Lung (tissue), 11 donors: ENCODE measurements at regions not wholly inside any gene's neighbourhood (a gene's known extent, or its start where the extent isn't known, plus 50 kb on each side); places are given as distances from the start of the nearest gene placed in this dataset.

Experiments
- ATAC-seq: fragments of 200-7000 bp; cut with Tn5 transposase; one replicate; pipeline ENCODE4 v1.9.1; 2020; ENCODE audit warnings: moderate number of reproducible peaks; ENCODE audit not compliant: insufficient read depth, low FRiP score
- DNase-seq, 3 donors: peaks; one replicate each; pipeline ENCODE4 v3.0.0-alpha.2; 2013 to 2017
- H3K27ac ChIP-seq, 2 donors: one replicate each; pipeline ENCODE4 v1.5.1; 2013; ENCODE audit warnings: mild to moderate bottlenecking in 2 of 2, moderate library complexity in 2 of 2, control low read depth in 1 of 2, inconsistent platforms in 1 of 2, low read depth in 1 of 2, low read length in 1 of 2
- H3K27me3 ChIP-seq, 3 donors: one replicate each; pipeline ENCODE4 v1.5.1; 2013; ENCODE audit warnings: low read length in 2 of 3; ENCODE audit not compliant: control insufficient read depth in 3 of 3, insufficient read depth in 3 of 3
- H3K36me3 ChIP-seq, 4 donors: one replicate each; pipeline ENCODE4 v1.5.1; 2013; ENCODE audit warnings: low read length in 4 of 4, mild to moderate bottlenecking in 1 of 4, moderate library complexity in 1 of 4; ENCODE audit not compliant: control insufficient read depth in 4 of 4, insufficient read depth in 4 of 4
- H3K4me1 ChIP-seq, 5 donors: one replicate each; pipeline ENCODE4 v1.5.1; 2013; ENCODE audit warnings: low read length in 5 of 5, mild to moderate bottlenecking in 2 of 5, moderate library complexity in 1 of 5; ENCODE audit not compliant: control insufficient read depth in 5 of 5, insufficient read depth in 5 of 5
- H3K4me3 ChIP-seq: one replicate; pipeline ENCODE4 v1.5.1; 2013; ENCODE audit warnings: mild to moderate bottlenecking, control low read depth, moderate library complexity
- H3K9ac ChIP-seq, 2 donors: one replicate each; pipeline ENCODE4 v1.5.1; 2013; ENCODE audit warnings: low read length in 2 of 2, control low read depth in 1 of 2; ENCODE audit not compliant: insufficient read depth in 1 of 2
- H3K9me3 ChIP-seq, 4 donors: one replicate each; pipeline ENCODE4 v1.5.1; 2013; ENCODE audit warnings: low read length in 3 of 4, mild to moderate bottlenecking in 1 of 4, moderate library complexity in 1 of 4; ENCODE audit not compliant: control insufficient read depth in 4 of 4, insufficient read depth in 3 of 4
- CTCF ChIP-seq: IDR thresholded peaks from 2 replicates; pipeline ENCODE4 v1.5.1; 2012; ENCODE audit warnings: mild to moderate bottlenecking; ENCODE audit errors: control extremely low read depth, extremely low read depth
- WGBS, 2 donors: extraction: QIAGEN DNeasy Blood & Tissue Kit; methylation state at CpG; one replicate each; pipeline ENCODE4 v1.1.7; 2013; 5-methylcytosine and 5-hydroxymethylcytosine counted together
- donor health status: control.
- donor health status: control.
- donor health status: Bipolar disorder and iron deficiency.
- donor health status: healthy.
- donor health status: DM: yes; HTN: yes; CAD: no.

DNA sequence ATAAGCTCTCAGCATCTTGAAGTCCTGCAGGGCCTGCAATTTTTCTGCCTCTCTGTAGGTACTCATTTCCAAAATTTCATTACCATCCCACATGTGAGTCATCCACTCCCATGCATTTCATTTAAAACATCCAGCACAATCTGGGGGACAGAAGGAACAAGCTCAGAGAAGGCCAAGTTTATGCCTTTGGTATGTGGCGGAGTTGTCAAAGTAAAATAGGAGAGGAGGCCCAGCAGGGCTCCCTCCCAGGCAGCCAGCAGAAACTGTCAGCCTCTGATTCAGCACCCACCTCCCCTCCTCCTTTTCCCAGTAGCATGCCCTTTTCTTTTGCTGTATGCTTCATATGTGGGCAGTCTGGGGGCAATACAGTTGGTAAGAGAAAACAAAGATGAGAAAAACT, 126.4 kb upstream of the ZNF366 start:
- WGBS, 2 donors = 89 to 100% methylated on average over 1 of the region's 1 CpG
- peak; percentile 37 to 70 (median 68) for DNase-seq

DNA sequence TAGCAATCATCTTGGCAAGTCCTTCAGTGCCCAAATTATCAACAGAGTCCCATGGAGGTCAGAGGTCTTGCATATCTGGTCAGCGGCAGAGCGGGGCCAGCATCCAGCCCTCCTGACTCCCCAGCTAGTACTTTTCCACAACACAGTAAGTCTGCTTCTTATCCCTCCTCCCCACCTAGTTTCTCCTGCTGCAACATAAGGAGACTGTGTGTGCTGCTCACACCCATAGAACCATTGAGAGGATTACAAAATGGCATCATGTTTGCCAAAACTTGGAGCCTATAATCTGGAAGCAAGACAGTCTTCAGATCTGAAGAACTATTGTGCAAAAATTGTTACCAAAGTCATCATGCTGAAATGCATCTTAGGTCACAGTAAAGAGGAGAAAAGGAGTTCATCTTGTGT, 125.8 kb upstream of the ZNF366 start:
- Histone ChIP-seq H3K36me3 (no peaks in the 10 kb centered on the region), H3K9me3 (no peaks in the 10 kb centered on the region), H3K9ac (no peak overlapping the region), H3K4me3 (no peak overlapping the region), H3K27ac (no peak overlapping the region), H3K4me1 (peaks cover 0 to 30% (median 11%) of the 10 kb centered on the region in 5 donors), H3K27me3 (no peaks in the 10 kb centered on the region)
- DNase-seq (peak in 2 of 3 donors; percentile 35 to 51), ATAC-seq (peak; percentile 62)
- no peak for TF ChIP-seq CTCF
- 80 to 95% methylated on average over 2 of the region's 2 CpGs for WGBS, 2 donors

More for the DNA sequence above, 126.4 kb upstream of the ZNF366 start:
- H3K27ac ChIP-seq = no peak overlapping the region
- peaks cover 0 to 26% (median 11%) of the 10 kb centered on the region in 5 donors for H3K4me1 ChIP-seq
- no peak overlapping the region for H3K9ac ChIP-seq
- no peaks in the 10 kb centered on the region for H3K36me3 ChIP-seq
- TF ChIP-seq CTCF = no peak
- peak; percentile 35 for ATAC-seq
- H3K9me3 ChIP-seq = no peaks in the 10 kb centered on the region
- H3K4me3 ChIP-seq = no peak overlapping the region
- no peaks in the 10 kb centered on the region for H3K27me3 ChIP-seq

DNA sequence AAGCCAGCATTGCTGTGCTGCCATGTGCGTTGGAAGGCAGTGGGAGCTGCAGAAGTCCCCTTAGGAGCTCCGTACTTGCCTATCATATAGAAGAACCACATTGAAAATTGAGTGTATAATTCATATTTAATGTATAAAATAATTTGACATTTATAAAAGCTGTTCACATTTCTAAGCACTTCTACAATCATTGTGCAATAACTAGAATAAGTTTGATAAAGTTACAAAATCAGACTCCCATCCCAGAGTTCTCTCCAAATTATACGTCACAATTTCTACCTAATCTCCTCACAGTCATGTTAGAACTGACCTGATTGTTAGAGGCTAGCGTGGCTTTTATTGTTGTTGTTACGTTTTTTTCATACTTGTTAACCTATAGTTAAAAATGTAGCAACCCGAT, 123.5 kb upstream of the ZNF366 start:
- DNase-seq = no peak
- ATAC-seq = no peak
- no peak overlapping the region for H3K9ac ChIP-seq
- no peaks in the 10 kb centered on the region for H3K27me3 ChIP-seq
- 91 to 94% methylated on average over 6 of the region's 6 CpGs for WGBS, 2 donors
- H3K4me3 ChIP-seq = no peak overlapping the region
- H3K4me1 ChIP-seq = peaks cover 0 to 34% (median 11%) of the 10 kb centered on the region in 5 donors
- no peaks in the 10 kb centered on the region for H3K9me3 ChIP-seq
- H3K27ac ChIP-seq = no peak overlapping the region
- H3K36me3 ChIP-seq = no peaks in the 10 kb centered on the region
- no peak for TF ChIP-seq CTCF

- WGBS, 2 donors = 88 to 98% methylated on average over 2 of the region's 2 CpGs
- H3K27me3 ChIP-seq = no peaks in the 10 kb centered on the region
Observed at GRCh38 chr5:72630081-72630480, 122.9 kb upstream of the ZNF366 start.

More at GRCh38 chr5:72630081-72630480, 122.9 kb upstream of the ZNF366 start:
- no peak for TF ChIP-seq CTCF
- Histone ChIP-seq H3K4me1 (peaks cover 0 to 38% (median 11%) of the 10 kb centered on the region in 5 donors), H3K9ac (no peak overlapping the region), H3K27ac (no peak overlapping the region), H3K9me3 (no peaks in the 10 kb centered on the region), H3K36me3 (no peaks in the 10 kb centered on the region), H3K4me3 (no peak overlapping the region)
- DNase-seq (no peak), ATAC-seq (no peak)
